ENCODE measurements at regions not wholly inside any gene's neighbourhood (a gene's known extent, or its start where the extent isn't known, plus 50 kb on each side); places are given as distances from the start of the nearest gene placed in this dataset.

GRCh38 chr15:77698481-77698880, 65.8 kb upstream of the LINGO1 start:
- TF ChIP-seq FOXM1 (IDR thresholded peaks at IDR 0.05; ENCODE audit: borderline replicate concordance) (no peak), FOXK2 (IDR thresholded peaks at IDR 0.05) (no peak), NFRKB (IDR thresholded peaks at IDR 0.05) (no peak)

Data from HEK293T (cell line).